ENCODE measurements at regions not wholly inside any gene's neighbourhood (a gene's known extent, or its start where the extent isn't known, plus 50 kb on each side); places are given as distances from the start of the nearest gene placed in this dataset.

GRCh38 chr12:107635139-107635538 is 50.5 kb upstream of the PWP1 start:
- no peak for TF ChIP-seq POLR2A (IDR thresholded peaks at IDR 0.05)
- no peak for TF ChIP-seq CTCF (IDR thresholded peaks at IDR 0.05 in 4 of 5, conservative IDR thresholded peaks at IDR 0.05 in 1 of 5)

All from gastrocnemius medialis (tissue), 4 donors.